Vagina (tissue), 2 donors: ENCODE measurements at regions not wholly inside any gene's neighbourhood (a gene's known extent, or its start where the extent isn't known, plus 50 kb on each side); places are given as distances from the start of the nearest gene placed in this dataset.

ENCODE experiments used
- POLR2A ChIP-seq, 2 donors: fragments of 450-650 bp; IDR thresholded peaks; one replicate each; pipeline ENCODE4 v1.6.1; 2017; ENCODE audit warnings: antibody characterized with exemption in 2 of 2, mild to moderate bottlenecking in 2 of 2, moderate library complexity in 2 of 2
- TF ChIP-seq, protein P1 (sequence below), 3 experiments: fragments of 450-650 bp in 2 of 3; fragments of 200-600 bp in 1 of 3; sonication (generic) in 1 of 3; IDR thresholded peaks; one replicate each; pipeline ENCODE4 v1.5.1; 2017 to 2019; ENCODE audit warnings: antibody characterized with exemption in 3 of 3, mild to moderate bottlenecking in 2 of 3, moderate library complexity in 2 of 3

DNA sequence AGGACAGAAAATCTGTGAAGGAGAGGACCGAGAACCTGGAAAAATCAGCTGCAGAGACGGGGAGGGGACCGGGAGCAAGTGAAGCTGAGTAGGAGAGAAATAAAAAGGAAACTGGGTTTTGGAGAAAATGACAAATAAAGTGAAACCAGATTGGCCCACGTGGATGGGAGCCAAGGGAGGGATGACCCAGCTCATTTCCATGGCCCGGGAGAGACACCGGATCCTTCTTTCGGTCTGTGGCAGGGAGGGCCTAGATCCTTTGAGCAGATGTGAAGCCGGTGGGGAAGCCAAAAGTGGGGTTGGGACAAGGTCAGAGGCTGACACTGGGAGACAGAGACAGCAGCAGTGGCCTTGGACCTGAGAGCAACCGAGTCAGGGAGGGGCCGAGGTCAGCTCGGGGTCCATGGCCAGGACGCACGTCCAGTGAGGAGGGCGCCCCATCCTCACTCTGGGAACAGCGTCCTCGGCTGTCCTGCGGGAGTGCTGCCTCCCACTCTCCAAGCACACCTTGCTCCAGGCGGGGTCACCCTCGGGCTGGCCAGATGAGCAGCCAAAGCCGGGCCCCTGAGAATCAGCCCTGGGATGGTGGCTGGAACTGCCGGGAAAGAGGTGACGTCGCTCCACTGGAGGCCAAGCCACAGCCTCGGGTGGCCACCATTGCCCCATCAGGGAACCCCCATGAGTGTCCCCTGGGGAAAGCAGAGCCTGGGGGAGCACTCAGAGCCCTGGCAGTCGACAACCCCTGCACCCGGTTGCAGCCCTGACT, 50.8 kb upstream of the CDR2 start:
- TF ChIP-seq, protein P1, sequence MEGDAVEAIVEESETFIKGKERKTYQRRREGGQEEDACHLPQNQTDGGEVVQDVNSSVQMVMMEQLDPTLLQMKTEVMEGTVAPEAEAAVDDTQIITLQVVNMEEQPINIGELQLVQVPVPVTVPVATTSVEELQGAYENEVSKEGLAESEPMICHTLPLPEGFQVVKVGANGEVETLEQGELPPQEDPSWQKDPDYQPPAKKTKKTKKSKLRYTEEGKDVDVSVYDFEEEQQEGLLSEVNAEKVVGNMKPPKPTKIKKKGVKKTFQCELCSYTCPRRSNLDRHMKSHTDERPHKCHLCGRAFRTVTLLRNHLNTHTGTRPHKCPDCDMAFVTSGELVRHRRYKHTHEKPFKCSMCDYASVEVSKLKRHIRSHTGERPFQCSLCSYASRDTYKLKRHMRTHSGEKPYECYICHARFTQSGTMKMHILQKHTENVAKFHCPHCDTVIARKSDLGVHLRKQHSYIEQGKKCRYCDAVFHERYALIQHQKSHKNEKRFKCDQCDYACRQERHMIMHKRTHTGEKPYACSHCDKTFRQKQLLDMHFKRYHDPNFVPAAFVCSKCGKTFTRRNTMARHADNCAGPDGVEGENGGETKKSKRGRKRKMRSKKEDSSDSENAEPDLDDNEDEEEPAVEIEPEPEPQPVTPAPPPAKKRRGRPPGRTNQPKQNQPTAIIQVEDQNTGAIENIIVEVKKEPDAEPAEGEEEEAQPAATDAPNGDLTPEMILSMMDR (IDR thresholded peaks at IDR 0.05) = no peak
- TF ChIP-seq POLR2A (IDR thresholded peaks at IDR 0.05) = no peak
